GM21737 (cell line): ENCODE measurements at regions not wholly inside any gene's neighbourhood (a gene's known extent, or its start where the extent isn't known, plus 50 kb on each side); places are given as distances from the start of the nearest gene placed in this dataset.
A peak's percentile ranks its signal among the peaks of the same experiment; 100 is the strongest.
"Not testable (repeated sequence)": the region's sequence is repeated elsewhere in the genome, so short reads cannot be mapped to it uniquely, and the experiment has no call there.

Experiments
- ATAC-seq: cut with Tn5 transposase; IDR thresholded peaks from one replicate; pipeline ENCODE4 v1.9.1; 2021; ENCODE audit warnings: mild to moderate bottlenecking, moderate library complexity; ENCODE audit not compliant: unreplicated experiment

DNA sequence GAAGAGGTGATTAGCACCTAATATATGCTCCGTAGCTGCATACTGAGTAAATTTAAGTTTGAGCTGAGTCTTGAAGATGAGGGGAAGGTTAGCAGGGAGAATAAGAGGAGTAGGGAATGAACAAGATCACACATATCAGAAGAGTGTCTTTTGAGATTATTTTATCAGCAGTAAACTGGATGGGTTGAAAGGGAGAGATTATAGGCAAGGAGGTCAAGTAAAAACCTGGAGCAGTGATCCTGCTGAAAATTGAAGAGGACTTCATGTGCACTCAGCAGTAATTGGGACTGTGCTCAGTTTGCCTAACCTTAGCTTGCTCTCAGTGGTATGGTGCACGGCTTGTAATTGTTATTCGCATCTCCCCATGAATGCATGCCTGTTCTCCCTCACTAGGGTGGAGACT lies 79.5 kb upstream of the PICALM start:
- ATAC-seq, result no peak

DNA sequence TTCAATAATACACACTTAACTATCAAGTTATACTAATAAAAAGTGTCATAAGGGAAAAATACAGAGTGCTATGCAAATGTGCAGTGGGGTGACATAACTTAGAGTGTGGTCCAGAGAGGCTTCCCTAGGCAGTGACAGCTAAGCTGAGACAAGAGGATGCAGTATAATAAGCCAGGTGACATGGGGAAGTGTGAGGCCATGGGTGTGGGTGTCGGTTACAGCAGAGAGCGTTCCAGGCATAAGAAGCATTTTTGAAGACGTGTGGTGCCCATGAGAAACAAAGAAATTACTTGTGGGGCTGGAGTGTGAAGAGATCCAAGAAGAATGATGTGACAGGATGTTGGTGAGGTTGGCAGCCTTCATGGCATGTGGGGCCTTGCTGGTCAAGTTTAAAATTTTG lies 78.1 kb upstream of the PICALM start:
- ATAC-seq, result no peak

DNA sequence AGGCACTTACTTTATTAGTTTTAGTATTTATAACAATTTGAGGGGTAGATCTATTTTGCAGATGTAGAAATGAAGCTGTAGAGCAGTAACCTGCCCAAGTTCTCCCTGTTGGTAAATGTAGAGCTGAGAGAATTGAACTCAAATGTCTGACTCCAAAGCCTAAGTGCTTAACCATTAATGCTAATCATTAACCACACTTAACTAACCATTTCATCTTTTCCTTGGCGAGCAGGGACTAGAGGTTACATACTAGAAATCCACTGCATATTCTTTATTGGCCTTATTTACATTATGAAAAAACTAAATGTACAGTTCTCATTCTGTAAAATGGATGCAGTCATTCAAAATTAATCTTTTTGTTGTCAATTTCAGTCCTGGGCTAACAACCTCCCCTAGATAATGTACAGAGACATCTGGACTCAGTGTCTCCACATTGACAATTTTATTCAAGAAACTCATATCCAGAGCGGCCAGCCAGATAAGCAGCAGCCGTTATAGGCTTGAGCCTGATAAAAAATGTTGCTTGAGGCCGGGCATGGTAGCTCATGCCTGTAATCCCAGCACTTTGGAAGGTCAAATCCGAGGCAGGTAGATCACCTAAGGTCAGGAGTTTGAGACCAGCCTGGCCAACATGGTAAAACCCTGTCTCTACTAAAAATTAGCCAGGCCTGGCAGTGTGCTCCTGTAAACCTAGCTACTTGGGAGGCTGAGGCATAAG lies 76.7 kb upstream of the PICALM start:
- no peak for ATAC-seq

DNA sequence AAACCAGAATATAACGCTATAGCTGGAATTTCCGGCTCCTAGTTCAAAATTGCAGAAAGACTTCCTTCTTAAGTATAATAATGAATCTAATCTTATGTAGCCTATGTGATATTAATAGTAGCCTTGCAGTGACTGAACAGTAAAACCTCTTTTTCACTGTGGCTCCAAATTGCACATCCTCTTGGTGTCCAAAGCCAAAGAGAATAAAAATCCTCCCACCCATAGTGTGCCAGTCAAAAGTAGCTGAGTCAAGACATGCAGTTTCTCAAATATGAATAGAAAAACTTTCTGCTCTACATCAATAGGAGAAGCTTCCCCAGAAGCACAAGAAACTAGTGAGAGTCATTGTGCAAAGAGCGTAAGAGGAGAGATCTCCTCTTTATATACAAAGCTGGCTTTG lies 76.0 kb upstream of the PICALM start:
- ATAC-seq, result no peak

DNA sequence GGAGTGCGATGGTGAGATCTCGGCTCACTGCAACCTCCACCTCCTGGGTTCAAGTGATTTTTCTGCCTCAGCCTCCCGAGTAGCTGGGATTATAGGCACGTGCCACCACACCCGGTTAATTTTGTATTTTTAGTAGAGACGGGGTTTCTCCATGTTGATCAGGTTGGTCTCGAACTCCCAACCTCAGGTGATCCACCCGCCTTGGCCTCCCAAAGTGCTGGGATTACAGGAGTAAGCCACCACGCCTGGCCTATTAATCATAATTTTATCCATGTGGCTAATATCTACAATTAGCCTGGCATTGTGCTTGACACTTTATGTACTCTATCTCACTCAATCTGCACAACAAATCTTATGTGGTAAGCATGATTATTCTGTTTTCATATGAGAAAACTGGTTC lies 75.2 kb upstream of the PICALM start:
- ATAC-seq, result not testable (repeated sequence)

DNA sequence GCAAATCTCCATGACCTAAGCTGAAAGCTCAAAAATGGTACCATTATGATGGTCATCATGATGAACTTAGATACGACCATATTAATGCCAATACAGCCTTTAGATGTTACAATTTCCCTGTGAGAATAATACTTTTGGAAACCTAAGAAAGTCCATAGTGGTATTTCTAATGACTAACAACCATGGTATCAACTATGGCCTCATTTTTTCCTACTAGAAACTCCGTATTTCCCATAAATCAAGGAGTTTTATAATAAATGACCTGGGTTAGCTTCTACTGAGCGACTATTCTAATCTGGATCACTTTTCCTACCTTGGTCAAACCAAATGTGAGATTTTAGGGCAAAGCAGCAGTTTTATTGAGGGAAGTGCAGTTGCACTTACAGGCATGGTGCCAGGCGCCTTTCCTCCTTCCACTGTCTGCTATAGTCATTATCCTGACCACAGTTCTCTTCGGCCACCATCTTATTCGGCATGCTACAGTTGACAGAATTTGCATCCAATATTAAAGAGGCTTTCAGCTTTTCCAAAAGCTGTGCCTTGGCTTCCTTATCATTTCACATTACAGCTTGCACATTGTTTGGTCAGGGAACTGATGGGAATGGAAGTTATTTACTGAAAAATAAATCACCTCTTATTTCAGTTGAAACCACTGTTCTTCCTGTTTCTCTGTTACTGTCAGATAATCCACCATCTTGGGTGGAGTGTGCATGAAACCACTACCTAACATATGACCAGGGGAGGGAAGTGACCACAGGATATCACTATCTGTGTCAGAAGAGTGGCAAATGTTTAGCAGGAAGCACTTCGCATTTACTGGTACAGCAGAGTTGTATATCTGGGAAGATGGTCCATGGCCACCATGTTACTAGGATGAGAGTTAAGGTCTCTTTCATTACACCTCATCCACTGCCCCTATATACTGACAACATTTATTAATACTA lies 74.5 kb upstream of the PICALM start:
- ATAC-seq, result no peak

DNA sequence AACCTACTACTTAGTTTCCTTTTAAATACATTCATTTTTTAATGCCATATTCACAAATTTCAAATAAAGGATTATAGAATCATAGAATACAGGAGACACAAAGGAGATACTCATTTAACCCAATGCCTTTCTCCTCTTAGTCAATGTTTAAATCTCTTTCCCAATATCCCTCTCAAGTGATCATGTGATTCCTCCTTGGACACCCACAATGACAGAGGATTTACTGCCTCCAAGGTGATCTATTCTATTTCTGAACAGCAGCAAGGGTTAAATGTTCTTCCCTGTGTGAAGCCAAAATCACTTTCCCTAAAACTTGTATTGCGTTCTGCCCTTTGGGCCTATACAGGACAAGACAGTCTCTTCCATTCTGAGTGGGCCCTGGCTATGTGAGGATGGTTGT lies 73.3 kb upstream of the PICALM start:
- ATAC-seq, result no peak

DNA sequence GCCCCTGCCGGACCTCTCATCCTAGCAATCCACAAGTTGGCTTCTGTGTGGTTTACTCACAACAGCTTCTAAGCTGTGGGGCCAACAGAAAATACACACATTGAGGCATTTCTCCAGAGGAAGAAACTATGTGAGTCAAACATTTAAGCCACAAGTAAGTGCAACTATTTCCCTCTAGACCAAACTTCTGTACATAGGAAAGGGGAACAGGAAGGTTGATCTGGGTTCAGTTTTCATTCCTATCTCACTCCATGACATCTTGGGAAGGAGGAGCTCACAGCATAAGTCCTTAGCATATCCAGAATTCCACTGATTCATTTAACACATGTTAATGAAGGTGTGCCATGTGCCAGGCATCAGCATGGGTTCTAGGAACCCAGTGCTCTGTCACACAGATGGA lies 72.8 kb upstream of the PICALM start:
- no peak for ATAC-seq

DNA sequence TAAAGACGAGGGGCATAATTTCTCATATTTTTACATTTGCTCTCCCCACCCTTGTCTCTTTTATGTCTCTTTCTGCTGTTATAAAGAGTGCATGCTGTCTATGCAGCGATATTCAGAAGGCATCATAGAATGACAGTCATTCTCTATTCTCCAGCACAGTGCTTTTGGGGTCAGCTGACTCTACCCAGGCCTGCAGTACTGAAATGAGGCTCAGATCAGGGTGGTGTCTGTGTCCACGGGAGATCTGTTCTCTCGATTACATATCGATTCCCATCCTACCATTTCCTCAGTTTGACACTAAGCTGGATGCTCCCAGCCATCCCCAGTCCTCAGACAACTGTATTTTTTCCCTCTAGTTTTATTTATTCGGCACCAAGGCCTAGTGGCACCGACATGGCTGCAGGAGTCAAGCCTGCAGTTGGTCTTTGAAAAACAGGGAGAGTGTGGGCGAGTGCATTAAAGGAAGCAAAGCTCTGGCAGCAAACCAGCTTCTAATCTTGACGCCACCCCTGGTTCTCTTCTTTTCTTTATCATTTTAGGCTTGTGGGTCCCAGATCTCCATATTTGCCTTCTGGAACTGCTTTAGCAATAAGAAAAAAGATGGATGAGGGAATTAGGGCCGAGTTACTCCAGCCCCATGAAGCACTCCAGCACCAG lies 71.6 kb upstream of the PICALM start:
- no peak for ATAC-seq

DNA sequence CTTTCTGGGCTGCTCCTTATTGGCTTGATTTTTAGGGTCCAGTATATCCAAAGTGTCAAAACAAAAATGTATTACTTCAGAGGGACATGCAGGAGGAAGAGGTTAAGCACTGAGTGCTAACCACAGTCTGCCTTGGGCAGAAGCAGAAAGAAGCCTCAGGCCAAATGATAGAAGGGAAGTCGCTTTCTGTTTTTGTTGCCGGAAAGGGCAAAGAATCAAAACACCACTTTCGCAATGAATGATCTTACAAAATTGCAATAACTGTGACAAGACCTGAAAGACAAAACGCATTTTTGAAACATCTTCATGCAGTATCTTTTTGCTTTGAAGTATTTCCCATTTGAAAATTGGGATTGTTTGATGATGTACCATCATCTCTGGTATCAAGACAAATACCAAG lies 70.1 kb upstream of the PICALM start:
- peak; percentile 75 for ATAC-seq

DNA sequence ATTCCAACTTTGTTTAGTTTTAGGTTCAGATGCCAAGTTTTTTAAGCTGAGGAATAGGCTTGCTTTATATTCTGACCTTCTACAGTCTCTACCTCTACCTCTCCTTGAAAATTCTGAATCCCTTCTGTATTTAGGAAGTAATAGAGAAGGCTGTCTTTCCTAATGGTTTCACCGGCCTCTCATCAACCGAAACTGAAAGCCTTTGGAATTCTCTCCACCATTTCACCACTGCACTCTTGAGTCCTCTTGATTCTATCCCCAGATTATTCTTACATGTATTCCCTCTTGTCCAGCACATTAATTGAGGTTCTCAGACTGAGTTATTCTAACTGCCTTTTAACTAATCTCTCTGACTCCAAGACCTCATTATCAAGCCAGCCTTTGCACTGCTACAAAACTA lies 67.7 kb upstream of the PICALM start:
- ATAC-seq, result no peak

DNA sequence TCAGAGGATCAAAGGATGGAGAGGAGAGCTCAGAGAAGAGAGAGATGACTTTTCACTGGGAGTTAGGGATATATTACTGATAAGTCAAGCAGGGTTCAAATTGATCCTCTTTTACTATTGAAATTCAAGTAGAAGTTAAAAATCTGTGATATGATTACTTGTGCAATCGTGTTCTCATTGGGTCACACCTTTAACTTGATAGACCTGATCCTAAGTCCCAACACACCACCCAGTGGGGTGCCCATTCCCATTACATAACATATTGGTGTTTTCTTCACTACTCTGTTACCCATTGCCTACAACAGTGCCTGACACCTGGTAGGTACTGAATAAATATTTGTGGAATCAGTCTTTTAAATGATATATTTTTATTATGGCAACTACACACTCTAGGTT lies 66.4 kb upstream of the PICALM start:
- no peak for ATAC-seq

DNA sequence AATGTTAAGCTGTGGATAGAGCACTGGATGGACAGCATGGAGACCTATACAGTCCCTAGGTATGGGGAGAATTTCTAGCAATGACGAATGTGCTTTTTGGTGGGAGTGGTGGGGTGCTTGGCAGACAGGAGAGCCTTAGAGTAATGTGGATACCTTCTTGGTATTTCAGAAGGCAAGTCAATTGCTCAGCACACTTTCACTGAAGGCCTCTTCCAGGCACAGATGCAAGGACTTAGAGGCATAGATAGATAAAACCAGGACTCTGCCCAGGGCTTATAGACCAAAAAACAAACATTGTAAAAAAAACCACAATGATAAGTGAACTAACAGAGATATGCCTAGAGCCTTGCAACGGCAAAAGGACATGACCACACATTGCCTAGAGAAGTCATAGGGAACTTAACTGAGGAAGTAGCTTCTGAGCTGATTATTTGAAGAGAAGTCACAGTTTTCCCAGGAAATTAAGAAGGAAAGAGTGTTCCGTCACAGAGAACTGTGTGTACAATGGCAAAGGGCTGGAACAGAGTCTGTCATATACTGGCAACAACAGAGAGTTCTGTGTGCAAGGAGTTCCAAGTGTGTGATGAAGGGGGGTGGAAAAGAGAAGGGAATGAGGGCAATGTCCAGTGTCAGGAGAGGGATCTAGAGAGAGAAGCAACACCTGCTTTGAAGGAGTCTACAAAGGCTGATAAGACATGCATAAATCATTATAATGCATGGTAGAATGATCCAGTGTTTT lies 65.9 kb upstream of the PICALM start:
- ATAC-seq, result no peak

DNA sequence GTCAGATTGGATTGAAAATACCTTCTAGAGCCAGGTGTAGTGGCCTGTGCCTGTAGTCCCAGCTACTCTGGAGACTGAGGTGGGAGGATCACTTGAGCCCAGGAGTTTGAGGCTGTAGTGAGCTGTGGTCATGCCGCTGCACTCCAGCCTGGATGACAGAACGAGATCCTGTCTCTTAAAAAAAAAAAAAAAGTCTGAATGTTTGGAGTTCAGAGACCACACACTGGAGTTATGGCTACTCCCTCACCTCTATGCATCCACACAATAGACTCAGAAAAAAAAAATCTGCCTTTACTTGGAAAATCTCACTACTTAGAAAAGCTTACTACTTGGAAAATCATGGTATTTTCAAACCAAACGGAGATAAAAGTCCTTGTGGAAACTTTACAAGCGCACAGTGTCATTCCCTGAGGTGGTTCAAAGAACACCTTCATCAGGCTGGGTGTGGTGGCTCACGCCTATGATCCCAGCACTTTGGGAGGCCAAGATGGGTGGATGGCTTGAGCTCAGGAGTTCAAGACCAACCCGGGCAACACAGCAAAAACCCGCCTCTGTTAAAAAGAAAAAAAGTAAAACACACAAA lies 63.9 kb upstream of the PICALM start:
- ATAC-seq, result no peak

DNA sequence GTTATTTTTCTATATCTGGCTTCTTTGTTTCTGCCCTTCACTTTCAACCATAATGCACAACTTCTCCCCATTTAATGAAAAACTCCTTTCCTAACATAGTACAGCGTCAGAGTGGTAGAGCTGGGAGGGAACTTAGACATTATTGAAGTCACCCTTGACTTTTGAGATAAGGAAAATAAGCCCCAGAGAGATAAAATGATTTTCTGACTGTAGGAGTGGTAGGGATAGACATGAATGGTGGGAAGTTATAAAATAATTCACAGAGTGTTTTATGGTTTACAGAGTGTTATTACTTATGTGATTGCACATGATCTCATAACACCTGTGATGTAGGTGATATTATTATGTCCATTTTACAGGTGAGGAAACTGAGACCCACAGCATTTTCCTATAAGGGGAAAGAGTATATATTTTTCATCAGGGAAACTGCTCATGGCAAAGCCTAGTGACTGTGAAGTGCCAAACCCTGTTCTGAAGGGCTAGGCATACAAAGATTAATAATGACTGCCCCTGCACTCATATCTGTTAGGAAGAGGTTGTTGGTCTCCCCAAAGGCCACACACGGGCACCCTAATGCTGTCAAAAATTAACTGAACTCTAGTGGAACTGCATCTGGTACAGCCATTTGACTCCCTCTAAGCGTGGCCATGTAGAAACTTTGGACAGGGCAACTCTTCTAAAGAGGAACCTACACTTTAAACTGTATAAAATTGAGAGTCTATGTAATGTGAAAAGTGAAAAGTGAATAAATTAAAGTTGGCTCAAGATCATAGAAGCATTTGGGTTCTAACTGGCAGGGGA lies 61.1 kb upstream of the PICALM start:
- ATAC-seq, result no peak

DNA sequence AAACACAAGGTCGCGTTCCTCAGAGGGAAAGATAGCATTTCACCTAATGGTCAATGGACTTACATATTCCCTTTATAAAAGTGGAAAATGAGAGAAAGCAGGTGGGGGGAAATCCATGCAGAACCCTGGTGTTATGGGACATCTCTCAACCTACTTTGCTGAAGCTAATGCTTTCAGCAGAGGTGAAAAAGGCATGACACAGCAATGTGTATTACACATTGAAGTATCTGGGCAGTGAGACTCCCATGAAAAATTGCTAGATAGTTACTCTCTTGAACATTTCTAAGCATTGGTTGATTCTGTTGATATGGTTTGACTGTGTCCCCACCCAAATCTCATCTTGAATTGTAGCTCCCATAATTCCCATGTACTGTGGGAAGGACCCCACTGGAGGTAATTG lies 60.0 kb upstream of the PICALM start:
- ATAC-seq, result no peak

DNA sequence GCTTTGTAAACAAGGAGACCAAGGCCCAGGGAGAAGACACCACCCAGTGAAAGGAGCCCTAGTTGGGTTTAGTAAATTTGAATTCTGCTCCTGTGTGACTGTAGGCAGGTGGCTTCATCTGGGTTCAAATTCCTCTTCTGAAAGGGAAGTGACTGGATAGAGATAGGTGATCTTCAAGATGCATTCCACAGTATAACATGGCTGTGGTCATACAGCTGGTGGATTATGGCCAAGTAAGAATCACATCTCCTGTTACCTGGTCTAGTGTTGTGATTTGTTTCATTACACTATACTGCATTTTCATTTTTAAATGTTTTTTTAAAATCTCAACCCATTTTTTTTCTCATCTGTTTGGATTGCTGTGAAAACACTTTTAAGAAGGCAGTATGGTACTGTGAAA lies 58.0 kb upstream of the PICALM start:
- ATAC-seq, result no peak

DNA sequence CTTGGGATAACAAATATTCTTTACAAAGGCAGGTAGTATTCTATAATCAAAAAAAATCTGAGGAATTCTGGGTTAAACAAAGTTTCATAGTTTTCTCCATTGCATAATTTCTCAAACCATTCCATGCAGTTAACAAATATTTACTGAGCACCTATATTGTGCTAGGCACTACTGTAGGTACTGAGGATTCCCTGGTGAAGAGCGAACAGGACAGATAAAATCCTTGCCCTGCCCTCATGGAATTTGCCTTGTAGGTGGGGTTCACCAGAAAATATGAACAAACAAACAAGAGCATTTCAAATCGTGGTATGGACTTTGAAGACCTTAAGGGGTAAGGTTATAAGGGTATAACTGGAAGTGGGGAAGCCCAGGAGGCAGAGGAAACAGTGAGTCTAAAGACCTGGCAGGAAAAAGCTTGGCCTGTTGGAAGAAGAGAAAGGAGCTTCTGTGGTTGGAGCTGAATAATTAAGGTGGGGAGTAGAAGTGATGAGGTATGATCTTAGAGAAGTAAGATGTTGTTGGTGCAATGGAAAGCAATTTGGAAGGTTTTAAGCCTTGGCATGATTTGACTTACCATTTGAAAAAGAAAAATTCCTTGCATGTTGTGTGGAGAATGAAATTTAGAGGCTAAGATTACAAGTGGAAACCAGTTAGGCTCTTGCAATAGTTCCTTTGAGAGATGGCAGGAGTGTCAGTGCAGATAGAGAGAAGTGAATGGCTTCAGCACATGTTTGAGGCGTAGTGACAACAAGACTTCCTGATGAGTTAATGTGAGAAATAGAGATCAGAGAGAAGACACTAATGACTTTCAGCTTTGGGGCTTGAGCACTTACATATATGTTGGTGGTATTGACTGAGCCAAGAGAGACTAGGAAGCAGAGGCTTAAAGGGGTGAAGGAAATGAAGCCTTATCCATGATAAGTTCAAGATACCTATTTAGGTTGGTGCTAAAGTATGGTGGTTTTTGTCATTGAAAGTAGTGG lies 55.7 kb upstream of the PICALM start:
- ATAC-seq, result peak; percentile 53

DNA sequence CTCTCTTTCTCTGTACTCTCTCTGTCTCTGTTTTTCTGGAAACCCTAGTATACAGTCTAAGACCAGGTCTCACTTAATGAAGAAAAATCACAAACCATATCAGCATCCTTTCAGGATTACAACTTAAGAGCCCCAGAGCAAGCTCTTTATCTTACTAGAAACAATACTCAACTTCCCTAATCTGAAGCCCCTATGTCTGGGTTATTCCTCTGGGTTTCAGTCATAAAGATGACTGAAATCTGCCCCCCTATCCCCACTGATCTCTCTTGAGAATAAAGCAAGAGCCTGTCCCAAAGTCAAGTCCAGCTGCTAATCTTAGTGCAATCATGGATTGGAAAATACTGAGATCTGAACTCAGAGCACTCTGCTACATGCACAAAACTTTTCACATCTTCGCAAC lies 53.9 kb upstream of the PICALM start:
- ATAC-seq, result no peak
